ENCODE measurements at regions not wholly inside any gene's neighbourhood (a gene's known extent, or its start where the extent isn't known, plus 50 kb on each side); places are given as distances from the start of the nearest gene placed in this dataset.

DNA sequence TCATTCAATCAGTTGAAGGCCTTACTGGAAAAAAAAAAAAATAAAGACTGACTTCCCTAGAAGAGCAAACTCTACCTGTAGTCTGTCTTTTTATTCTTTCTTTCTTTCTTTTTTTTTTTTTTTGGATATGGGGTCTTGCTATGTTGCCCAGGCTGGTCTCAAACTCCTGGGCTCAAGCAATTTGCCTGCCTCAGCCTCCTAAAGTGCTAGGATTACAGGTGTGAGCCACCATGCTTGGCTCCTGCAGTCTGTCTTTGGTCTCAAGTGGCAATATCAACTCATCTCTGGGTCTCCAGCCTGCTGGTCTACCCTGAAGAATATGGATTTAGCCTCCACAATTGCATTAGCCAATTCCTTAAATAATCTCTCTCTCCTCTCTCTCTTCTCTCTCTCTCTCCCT lies 167.7 kb upstream of the P2RY1 start:
- Histone ChIP-seq H3K27ac (no peak overlapping the region), H3K4me1 (no peaks in the 10 kb centered on the region), H3K27me3 (no peaks in the 10 kb centered on the region), H3K9me3 (no peaks in the 10 kb centered on the region), H3K36me3 (no peaks in the 10 kb centered on the region), H3K4me3 (no peak overlapping the region)
- TF ChIP-seq, protein P1, sequence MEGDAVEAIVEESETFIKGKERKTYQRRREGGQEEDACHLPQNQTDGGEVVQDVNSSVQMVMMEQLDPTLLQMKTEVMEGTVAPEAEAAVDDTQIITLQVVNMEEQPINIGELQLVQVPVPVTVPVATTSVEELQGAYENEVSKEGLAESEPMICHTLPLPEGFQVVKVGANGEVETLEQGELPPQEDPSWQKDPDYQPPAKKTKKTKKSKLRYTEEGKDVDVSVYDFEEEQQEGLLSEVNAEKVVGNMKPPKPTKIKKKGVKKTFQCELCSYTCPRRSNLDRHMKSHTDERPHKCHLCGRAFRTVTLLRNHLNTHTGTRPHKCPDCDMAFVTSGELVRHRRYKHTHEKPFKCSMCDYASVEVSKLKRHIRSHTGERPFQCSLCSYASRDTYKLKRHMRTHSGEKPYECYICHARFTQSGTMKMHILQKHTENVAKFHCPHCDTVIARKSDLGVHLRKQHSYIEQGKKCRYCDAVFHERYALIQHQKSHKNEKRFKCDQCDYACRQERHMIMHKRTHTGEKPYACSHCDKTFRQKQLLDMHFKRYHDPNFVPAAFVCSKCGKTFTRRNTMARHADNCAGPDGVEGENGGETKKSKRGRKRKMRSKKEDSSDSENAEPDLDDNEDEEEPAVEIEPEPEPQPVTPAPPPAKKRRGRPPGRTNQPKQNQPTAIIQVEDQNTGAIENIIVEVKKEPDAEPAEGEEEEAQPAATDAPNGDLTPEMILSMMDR (IDR thresholded peaks at IDR 0.05), result no peak
- no peak for DNase-seq (ENCODE audit: low spot score in 2 of 2)
- intact Hi-C loops (cut with DNase I), result no loop called here

DNA sequence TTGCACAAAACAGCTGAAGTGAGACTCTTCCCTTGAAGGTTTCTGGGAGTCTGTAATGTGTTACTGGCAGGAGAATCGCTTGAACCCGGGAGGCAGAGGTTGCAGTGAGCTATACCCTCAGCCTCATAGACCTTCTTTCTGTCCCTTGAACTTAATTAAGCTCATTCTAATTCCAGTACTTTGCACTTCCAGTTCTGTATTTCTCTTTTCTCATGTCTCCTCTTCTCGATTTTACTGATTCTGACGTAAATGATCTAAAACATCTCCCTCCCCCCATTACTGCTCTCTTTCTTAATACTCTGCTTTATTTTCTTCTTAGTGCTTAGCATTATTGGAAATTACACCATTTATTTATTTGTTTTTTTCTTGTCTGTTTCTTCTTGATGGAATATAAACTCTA lies 165.4 kb upstream of the P2RY1 start:
- intact Hi-C loops (cut with DNase I), result no loop called here
- Histone ChIP-seq H3K4me3 (no peak overlapping the region), H3K36me3 (no peaks in the 10 kb centered on the region), H3K27me3 (no peaks in the 10 kb centered on the region), H3K4me1 (no peaks in the 10 kb centered on the region), H3K9me3 (no peaks in the 10 kb centered on the region), H3K27ac (no peak overlapping the region)
- TF ChIP-seq, protein P1 (IDR thresholded peaks at IDR 0.05), result no peak
- no peak for DNase-seq (ENCODE audit: low spot score in 2 of 2)

- no peaks in the 10 kb centered on the region for H3K4me1 ChIP-seq
- no peaks in the 10 kb centered on the region for H3K27me3 ChIP-seq
- intact Hi-C loops (cut with DNase I), result no loop called here
- no peaks in the 10 kb centered on the region for H3K9me3 ChIP-seq
- H3K4me3 ChIP-seq, result no peak overlapping the region
- H3K27ac ChIP-seq, result no peak overlapping the region
- no peaks in the 10 kb centered on the region for H3K36me3 ChIP-seq
- TF ChIP-seq, protein P1 (IDR thresholded peaks at IDR 0.05), result no peak
- no peak for DNase-seq (ENCODE audit: low spot score in 2 of 2)
Measured at GRCh38 chr3:152671446-152672319, 163.2 kb upstream of the P2RY1 start.

DNA sequence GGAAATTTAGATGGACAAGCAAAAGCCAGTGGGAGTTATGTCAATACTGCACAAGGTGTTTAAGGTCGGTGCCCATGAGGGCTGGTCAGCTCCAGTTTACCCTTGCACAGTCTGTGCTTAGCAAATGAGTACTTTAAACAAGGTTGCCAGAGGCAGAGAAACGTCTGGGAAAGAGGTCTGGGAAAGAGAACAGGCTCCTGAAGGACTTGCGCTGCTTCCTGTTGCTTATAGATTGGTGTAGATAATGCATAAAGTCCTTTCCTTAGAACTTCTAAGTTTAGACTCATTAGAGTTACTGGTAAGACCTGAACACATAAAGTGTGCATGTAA lies 162.6 kb upstream of the P2RY1 start:
- H3K27ac ChIP-seq, result no peak overlapping the region
- H3K4me3 ChIP-seq, result no peak overlapping the region
- H3K4me1 ChIP-seq, result no peaks in the 10 kb centered on the region
- TF ChIP-seq, protein P1 (IDR thresholded peaks at IDR 0.05), result no peak
- no peaks in the 10 kb centered on the region for H3K27me3 ChIP-seq
- intact Hi-C loops (cut with DNase I), result no loop called here
- H3K36me3 ChIP-seq, result no peaks in the 10 kb centered on the region
- DNase-seq (ENCODE audit: low spot score in 2 of 2), result no peak
- H3K9me3 ChIP-seq, result no peaks in the 10 kb centered on the region

DNA sequence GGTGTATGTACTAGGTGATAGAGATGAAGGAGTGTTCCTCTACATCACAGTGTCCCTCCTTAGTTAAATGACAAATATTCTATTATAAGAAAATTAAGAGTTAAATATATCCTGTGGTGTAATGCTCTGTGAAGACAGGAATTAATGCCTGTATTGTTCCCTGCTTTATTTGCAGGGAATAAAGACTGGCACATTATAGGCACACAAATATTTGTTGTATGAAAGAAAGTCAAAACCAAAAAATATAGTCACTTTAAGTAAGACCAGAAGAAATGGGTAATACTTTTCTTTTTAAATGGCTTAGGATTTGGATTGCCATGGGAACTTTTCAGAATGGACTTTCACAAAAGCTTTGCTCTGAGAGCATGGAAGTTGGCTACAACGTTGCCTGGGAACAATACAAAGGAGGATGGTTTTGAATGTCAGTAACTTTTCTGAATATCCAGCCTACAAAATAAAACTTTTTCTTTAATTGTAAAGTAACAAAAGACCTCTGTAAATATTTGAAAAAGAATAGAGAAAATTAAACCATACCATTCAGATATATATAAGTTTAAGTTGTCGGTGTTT lies 158.0 kb upstream of the P2RY1 start:
- Histone ChIP-seq H3K27me3 (no peaks in the 10 kb centered on the region), H3K9me3 (no peaks in the 10 kb centered on the region), H3K4me1 (no peaks in the 10 kb centered on the region), H3K27ac (no peak overlapping the region), H3K4me3 (no peak overlapping the region), H3K36me3 (no peaks in the 10 kb centered on the region)
- TF ChIP-seq, protein P1 (IDR thresholded peaks at IDR 0.05), result no peak
- intact Hi-C loops (cut with DNase I), result no loop called here
- DNase-seq (ENCODE audit: low spot score in 2 of 2), result no peak
